NCI-H2196 treated with DMSO at 0.1 percent for 48 hours (cell line): ENCODE measurements at regions not wholly inside any gene's neighbourhood (a gene's known extent, or its start where the extent isn't known, plus 50 kb on each side); places are given as distances from the start of the nearest gene placed in this dataset.

ENCODE experiments used
- DNase-seq: peaks from one replicate; lab custom pipeline; 2025; ENCODE audit not compliant: unreplicated experiment; lab: John Stamatoyannopoulos, UW

DNA sequence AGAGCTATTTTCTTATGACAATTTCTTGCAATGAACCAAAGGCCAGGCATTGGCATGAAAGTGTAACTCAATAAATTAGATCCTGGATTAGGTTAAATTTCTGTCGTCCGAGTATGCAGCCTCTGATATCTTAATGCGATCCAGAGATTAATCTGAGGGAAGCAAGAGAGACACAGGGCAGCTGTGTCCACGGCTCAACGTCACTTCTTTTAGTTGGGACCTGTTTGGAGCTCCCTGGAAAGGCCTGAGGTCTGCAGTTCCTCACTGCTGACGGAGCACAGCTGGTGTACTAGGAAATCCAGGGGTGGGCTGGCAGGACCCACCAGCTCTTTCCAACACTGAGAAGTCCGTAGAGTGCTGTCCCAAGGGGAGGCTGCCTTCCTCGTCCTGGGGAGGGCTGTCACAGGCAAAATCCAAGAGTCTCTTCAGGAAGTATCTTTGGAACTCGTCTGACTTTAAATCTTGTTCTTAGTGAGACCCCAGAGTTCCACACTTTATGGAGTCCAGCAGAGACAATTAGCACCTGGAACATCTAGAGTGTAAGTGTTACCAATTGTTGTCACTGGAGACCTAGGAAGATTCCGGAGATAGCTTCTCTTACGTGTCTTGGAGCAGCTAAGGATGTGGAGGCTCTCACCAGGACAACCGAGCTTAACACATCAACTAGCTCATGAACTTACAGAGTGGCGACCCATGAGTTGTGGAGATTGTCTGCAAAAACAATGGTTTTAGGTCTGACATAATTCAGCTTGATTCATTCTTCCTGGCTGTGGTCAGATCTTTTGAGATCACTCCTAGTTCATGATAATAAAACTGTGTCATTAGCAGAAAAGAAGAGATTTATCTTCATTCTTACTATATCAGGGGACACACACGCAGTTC is 173.7 kb downstream of the ACKR3 start:
- DNase-seq, result no peak

DNA sequence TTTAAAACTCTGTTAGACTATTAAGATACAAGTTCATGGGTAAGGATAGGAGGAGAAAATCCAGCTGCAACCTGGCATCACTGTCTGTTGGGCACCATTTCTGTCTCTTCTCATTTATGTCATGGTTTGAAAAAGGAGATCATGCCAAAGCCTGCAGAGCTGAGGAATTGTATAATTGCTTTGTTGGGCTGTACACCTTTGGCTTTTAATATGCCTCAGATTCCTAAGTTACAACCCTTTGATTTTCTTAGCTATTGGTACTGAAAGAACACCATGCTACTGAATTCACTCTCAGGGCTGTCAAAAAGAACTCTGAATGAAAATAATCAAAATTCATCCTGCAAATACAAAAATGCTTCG is 174.3 kb downstream of the ACKR3 start:
- DNase-seq, result no peak

DNA sequence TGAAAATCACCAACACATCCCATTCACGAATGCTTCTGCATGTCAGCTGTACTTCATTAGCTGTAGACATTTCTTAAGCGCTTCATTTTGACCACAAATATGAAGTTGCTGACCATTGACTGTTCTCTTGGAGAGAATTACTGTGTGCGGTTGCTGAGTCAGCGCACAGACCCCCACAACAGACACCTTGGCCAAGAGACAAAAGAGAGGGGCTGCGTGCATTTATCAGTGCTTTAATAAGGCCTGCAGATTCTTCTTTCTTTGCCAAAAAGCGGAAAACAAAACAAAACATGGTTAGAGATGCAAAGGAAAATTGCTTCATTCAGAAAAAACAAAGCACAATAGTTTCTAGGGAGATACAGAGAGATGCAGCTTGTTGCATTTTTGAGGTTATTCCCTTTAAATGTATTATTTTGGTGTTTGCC is 174.7 kb downstream of the ACKR3 start:
- no peak for DNase-seq

DNA sequence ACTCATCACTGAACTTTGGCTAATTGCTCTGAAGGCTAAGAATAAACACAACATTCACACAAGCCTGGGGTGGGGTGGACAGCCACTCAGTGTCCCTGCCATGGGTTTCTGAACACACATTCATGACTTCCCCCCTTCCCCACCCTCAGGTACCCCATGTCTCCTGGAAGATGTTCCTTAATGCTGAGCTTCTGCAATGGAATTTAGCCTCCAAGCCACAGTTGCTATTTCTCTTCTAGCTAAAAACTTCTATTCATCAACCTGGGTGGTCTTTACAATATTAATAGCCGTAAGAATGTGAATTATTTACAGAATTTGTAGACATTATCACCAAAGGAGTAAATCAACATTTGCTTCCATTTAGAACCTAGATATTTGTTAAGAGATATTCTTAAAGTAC is 175.1 kb downstream of the ACKR3 start:
- no peak for DNase-seq

DNA sequence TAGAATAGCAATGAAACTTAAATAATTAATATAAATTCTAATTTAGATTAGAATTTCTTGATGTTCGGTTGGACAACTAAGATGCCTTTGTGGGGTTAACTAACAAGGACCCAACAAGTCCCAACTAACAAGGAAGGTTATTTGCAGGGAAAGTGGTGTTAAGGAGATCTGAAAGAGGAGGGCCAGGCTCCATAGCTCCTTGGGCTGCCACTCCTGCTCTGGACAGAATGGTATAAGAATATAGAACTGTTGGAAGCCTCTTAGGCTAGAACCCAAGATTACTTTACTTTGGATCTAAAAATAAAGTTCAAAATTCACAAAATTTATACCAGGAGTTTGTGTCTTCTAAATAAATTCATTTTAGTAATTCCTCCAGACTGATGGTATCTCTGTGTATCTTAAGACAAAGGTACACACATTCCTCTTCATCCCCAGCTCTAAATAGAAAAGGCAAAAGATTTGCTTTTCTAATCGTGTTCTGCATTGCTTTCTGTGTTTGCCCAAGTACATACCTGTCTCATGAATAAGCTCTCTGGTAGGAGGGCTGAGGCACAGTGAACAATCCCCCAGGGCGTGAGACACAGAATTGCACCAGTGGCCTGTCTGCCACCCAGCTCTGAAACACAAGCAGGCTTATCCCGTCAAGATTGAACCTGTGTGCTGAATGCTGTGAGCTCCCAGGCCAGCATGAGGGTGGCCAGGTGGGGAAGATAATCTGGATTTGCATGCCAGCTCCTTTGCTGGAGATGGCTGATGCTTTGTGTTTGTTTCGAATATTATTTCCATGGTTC is 176.0 kb downstream of the ACKR3 start:
- DNase-seq, result no peak

DNA sequence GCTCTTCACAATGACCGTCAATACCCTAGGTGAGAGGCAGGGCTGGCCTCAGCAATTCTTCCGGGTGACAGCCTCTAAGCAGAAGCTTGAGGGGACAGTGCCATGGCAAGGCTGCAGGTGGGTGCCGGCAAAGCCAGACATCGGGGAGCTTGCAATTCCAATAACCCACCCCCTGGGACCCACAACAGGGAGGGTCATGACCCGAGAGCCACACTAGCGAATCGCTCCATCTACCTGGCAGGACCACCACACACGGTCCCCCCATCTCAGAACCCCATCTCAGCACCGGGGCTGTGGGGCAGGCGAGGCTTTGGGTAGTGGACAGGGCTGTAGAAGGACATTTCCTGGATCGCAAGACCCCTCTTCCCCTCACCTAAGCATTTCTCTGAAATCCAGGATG is 177.2 kb downstream of the ACKR3 start:
- DNase-seq, result no peak

DNA sequence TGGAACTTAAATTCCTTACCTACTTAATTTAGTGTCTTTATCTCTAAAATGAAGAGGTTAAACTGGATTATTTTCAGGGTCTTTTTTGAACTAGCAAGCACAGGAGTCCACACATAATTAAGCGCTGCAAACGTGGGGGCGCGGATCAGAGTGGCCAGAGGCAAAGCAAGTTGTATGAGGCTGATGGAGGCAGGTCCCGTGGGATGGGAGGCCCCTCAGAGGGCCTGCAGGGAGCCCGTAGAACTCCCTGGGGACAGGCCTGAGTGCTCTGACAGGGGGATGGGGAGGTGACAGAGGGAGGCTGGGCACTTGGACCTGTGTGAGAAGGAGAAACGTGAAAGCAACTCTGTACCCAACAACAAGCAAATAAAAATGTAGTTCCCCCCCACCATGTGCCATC is 177.8 kb downstream of the ACKR3 start:
- DNase-seq, result no peak

DNA sequence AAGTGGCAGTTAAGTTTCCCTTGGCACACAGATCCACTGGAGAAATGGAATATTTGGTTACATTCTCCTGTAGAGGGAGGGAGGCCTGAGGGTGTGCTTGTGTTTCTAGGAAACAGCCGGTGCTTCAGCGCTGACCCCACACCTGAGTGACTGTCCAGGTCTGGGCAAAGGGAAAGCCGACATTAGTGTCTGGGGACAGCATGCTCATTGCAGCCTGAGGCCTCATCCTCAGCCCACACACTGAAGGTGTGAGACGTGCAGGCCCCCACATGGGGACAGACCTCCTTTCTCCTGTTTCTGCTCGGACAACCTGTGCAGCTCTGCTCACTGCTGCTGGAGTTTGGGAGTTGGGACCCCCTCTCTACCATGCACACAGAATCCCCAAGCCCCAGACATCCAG is 178.3 kb downstream of the ACKR3 start:
- DNase-seq, result no peak

DNA sequence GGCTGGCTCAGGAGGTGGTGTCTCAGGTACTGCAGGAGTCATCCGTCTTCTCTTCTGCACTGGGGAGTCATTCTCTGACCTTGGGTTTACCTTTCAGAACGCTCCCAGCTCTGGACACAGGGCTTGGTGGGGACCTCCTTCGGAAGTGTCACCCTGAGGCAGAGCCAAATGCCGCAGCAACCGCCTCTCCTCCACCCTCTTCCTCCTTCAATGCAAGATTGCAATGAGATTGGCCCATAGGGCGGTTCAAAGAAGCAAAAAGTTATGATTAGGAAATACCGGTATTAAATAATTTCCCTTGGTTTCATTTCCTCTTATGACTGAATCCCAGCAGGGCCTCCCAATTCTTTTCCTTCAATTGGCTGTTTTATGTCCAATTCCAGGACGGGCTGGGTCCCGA is 178.8 kb downstream of the ACKR3 start:
- no peak for DNase-seq

DNA sequence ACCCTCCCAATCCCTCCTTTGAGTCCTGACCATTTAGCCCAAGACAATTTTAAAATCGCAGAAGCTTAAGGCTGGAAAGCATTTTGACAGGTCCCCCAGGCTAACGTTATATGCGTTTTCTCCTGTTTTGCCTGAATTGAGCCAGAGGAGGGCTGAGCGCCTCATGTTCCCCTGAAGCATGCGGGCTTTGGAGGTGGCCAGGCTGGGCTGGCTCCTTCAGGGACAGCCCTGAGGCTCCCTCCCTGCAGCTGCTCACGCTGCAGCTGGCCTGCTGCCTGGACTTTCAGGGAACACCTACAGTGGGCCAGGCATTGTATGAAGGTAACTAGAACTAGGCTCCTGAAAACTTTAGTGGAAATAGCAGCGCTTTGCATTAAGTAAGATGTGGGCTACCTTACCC is 179.2 kb downstream of the ACKR3 start:
- DNase-seq, result no peak

DNA sequence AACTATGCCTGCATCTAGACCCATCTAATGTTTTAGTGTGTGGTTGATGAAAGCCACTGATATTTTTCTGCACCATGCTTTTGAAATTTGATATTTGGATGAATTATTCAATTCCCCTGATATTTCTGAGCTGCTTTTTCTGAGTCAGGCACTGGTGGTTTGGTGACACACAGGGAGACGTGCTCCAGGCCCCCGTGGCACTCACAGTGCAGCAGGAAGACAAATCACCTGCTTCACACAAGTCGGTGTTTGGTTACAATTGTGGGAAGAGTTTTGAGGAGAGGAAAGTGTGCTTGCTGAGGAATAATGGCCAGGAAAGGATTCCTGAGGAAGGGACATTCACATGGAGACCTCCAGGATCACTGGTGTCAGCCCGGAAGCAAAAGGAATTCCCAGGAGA is 179.7 kb downstream of the ACKR3 start:
- no peak for DNase-seq

DNA sequence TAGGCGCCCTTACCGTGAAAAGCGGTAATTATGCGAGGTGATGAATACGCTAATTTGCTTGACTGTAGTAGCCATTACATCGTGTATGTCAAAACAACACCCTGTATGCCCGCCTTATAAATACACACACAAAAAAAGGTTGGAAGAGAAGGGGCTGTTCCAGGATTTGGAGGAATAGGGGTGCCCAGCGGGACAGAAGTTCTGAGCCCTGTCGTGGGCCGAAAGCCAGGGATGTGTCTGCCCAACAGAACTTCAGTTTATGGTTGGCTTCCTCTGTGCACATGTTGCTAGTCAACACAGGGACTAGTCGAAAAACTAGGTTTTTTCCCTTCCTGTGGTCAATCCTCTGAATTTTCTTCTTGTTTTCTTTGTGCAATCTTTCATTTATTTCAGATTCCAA is 182.5 kb downstream of the ACKR3 start:
- DNase-seq, result no peak

DNA sequence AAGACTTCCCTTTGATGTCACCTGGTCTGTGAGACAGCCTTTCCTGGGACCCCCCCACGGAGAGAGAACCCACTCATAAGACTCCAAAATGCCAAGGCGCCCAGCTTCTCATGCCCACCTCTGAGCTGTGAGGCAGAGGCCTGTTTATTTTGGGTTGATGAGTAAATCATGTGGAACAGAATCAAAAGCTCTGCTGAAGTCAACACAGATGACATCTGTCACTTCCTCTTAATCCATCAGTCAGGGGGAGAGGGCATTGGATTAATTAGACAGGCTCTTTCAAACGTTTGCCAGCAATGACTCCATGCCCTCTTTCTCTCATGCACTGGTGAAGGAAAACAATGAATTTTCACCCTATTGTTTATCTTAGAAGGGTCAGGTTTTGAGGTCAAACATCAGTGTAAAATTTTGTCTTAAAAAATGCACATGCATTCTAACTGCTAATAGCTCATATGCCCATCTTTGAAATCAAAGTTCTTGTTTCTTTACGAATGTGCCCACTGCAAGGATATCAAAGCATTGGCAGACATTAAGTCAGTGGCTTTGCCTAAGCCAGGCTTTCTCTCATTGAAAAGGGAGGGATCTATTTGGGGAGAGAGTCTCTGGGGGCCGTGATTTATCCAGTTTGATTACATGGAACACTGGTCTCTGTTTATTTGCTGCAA is 184.1 kb downstream of the ACKR3 start:
- DNase-seq, result no peak

DNA sequence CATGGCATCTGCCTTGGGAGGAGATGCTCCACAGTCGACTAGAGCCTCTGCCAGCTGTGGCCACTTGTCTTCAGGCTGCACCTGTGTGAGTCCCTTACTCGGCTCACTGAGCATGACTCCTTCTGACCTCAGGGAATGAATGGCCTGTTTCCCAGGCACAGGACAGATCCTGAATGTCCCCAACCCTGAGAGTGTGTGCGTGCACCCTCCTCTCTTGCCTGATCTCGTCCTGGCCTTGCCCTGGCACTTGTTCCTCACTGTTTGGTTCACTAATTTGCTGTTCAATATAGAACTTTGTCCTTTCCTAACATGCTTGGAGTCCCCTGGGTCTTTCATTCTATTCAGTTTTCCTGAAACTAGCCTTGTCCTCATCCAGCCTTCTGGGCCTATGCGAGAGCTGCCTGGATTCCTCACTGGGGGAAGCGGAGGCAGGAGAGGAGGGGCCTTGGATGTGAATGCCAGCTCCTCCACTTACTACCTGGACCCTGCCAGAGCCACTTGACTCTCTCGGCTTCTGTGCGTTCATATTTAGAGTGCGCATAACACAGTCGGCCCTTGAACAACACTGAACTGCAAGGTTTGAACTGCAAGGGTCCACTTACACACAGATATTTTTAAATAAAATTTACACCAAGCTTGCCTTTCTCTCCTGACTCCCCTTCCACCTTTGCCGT is 184.8 kb downstream of the ACKR3 start:
- no peak for DNase-seq

DNA sequence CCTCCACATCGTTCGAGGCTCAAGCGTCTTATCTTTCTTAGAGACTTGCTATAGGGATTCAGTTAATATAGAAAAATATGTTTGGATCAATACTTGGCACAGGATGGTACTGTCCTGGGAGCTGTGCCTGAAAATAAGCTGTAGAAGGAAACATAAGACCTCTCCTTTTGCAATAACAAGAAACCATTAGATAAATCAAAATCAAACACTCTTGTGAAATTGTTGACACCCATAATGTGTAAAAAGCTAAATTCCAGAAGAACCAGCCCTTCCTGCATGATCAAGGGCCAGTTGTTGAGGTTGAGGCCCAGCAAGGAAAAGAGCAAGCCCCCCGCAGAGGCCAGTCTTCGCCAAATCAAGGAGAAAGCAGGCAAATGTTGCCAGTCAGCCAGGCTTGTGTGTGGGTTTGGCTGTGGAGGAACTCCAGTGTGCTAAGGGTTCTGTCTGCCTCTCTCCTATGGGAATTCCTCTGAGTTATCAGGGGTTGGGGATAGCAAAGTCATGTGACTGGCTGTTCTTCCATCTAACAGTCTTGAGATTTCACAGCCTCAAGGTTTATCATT is 185.7 kb downstream of the ACKR3 start:
- no peak for DNase-seq

DNA sequence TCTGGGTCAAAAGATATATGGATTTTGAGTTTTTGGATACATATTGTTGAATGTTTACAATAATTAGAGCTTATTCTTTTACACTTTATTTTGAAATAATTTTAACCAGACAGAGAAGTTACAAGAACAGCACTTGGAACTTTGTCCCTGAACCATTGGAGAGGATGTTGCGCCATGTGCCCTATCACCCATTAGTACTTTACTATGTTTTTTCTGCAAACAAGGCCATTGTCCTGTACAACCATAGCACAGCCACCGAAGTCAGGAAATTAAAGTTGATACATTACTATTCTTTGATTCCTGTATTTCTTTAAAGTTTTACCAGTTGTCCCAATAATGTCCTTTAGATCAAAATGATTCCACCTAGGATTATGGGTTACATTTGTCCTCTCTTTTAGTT is 188.8 kb downstream of the ACKR3 start:
- no peak for DNase-seq

DNA sequence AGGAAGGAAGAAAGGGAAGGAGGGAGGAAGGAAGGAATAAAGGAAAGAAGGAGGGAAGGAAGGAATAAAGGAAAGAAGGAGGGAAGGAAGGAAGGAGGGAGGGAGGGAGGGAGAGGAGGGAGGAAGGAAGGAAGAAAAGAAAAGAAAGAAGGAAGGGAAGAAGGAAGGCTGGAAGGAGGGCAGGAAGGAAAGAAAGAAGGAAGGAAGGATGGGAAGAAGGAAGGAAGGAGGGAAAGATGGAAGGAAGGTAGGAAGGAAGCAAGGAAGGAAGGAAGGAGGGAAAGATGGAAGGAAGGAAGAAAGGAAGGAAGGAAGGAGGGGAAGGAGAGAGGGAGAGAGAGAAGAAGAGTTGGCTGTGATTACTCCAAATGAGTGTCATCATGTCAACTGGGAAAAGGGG is 190.6 kb downstream of the ACKR3 start:
- no peak for DNase-seq

DNA sequence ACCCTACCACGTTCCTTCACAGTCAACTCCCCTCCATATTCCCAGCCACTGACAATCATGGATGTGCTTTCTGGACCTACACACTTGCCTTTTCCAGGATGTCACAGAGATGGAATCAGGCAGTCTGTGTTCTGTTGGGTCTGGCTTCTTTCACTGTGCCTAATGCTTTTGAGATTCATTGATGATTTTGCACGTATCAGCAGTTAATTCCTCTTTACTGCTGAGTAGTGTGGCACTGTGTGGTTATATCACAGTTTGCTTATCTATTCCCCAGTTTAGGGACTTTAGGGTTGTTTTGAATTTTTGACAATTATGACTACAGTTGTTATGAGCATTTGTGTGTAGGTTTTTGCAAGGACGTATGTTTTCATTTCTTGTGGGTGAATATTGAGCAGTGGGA is 191.7 kb downstream of the ACKR3 start:
- DNase-seq, result no peak

DNA sequence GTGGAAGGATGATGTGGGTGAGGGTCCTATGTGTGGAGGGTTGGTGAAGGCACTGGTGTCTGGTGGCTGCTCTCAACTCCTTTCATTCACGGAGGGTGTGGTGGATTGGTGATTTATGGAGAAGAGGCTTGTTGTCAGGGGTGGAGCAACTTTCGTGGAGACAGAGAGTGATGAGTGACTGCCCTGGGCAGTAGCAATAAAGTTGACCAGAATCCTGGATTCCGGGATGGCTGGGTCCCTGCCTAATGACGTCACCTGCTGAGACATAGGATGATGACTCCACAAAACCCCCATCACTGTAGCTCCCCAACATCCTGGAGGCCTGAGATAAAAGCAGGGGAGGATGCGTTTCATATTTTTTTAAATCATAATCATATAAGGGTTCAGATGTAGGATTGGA is 193.0 kb downstream of the ACKR3 start:
- no peak for DNase-seq

DNA sequence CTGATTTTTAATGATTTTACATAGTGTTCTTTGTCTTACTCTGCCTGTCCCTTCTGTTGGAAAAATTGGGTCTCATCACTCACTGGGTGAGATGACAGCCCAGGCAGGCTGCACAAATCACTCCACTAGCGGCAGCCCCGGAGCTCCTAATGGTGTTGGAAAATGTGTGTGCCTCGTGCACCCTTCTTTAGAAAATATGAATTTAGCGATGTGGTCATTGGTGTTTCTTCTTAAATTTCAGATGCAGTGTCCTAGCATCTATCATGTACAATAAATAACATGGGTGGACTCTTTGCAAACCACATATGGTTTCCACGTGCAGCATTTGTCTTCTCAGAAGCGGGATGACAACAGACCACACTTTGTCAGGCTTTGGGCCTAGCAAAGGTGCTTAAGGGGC is 194.2 kb downstream of the ACKR3 start:
- DNase-seq, result no peak

DNA sequence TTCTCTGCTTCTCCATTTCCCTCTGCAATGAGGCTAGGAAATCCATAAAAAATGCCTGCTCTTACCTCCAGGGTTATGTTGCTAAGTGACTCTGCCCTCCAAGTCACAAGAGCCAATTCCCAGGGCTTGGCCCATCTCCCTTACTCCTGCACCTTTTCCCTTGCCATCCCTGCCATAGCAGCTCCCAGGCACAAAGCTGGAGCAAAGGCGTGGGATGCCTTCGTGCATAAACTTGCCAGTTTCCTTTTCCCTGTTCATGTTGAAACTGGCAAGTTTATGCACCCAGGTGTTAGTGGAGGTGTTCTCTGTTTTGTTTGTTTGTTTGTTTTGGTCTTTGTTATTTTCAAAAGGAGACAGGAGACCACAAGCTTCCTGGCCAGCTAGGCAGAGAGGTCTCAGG is 195.1 kb downstream of the ACKR3 start:
- DNase-seq, result no peak
